ENCODE measurements at regions not wholly inside any gene's neighbourhood (a gene's known extent, or its start where the extent isn't known, plus 50 kb on each side); places are given as distances from the start of the nearest gene placed in this dataset.

GRCh38 chr16:65195998-65196397 lies 74.1 kb upstream of the CDH11 start:
- intact Hi-C loops (cut with DNase I; ENCODE audit: low total_unique reads), result no loop called here
- Histone ChIP-seq H3K36me3 (no peaks in the 10 kb centered on the region), H3K27me3 (no peaks in the 10 kb centered on the region), H3K4me1 (no peaks in the 10 kb centered on the region), H3K4me3 (no peak overlapping the region), H3K9me3 (no peaks in the 10 kb centered on the region), H3K27ac (no peak overlapping the region)
- no peak for DNase-seq (ENCODE audit: low spot score in 2 of 2)
- no peak for TF ChIP-seq POLR2AphosphoS5 (IDR thresholded peaks at IDR 0.05)
- no peak for TF ChIP-seq POLR2A (IDR thresholded peaks at IDR 0.05)
- no peak for TF ChIP-seq CTCF (IDR thresholded peaks at IDR 0.05)

GRCh38 chr16:65185241-65185778 lies 63.4 kb upstream of the CDH11 start:
- intact Hi-C loops (cut with DNase I; ENCODE audit: low total_unique reads), result no loop called here
- DNase-seq (ENCODE audit: low spot score in 2 of 2), result no peak
- TF ChIP-seq POLR2AphosphoS5 (IDR thresholded peaks at IDR 0.05), result no peak
- TF ChIP-seq CTCF (IDR thresholded peaks at IDR 0.05), result no peak
- TF ChIP-seq POLR2A (IDR thresholded peaks at IDR 0.05), result no peak
- H3K4me1 ChIP-seq, result no peaks in the 10 kb centered on the region
- no peak overlapping the region for H3K27ac ChIP-seq
- no peaks in the 10 kb centered on the region for H3K36me3 ChIP-seq
- H3K9me3 ChIP-seq, result no peaks in the 10 kb centered on the region
- no peak overlapping the region for H3K4me3 ChIP-seq
- H3K27me3 ChIP-seq, result no peaks in the 10 kb centered on the region

- no peak for DNase-seq (ENCODE audit: low spot score in 2 of 2)
- no peak overlapping the region for H3K27ac ChIP-seq
- no peaks in the 10 kb centered on the region for H3K36me3 ChIP-seq
- no peaks in the 10 kb centered on the region for H3K4me1 ChIP-seq
- no peaks in the 10 kb centered on the region for H3K9me3 ChIP-seq
- no peaks in the 10 kb centered on the region for H3K27me3 ChIP-seq
- H3K4me3 ChIP-seq, result no peak overlapping the region
- TF ChIP-seq POLR2A (IDR thresholded peaks at IDR 0.05) (no peak), POLR2AphosphoS5 (IDR thresholded peaks at IDR 0.05) (no peak), CTCF (IDR thresholded peaks at IDR 0.05) (no peak)
- intact Hi-C loops (cut with DNase I; ENCODE audit: low total_unique reads), result no loop called here
Observed at GRCh38 chr16:65181071-65181561, 59.3 kb upstream of the CDH11 start.

GRCh38 chr16:65178151-65178550 lies 56.3 kb upstream of the CDH11 start:
- no peaks in the 10 kb centered on the region for H3K27me3 ChIP-seq
- no peaks in the 10 kb centered on the region for H3K36me3 ChIP-seq
- no peak for DNase-seq (ENCODE audit: low spot score in 2 of 2)
- TF ChIP-seq CTCF (IDR thresholded peaks at IDR 0.05) (no peak), POLR2AphosphoS5 (IDR thresholded peaks at IDR 0.05) (no peak), POLR2A (IDR thresholded peaks at IDR 0.05) (no peak)
- H3K4me1 ChIP-seq, result no peaks in the 10 kb centered on the region
- H3K9me3 ChIP-seq, result no peaks in the 10 kb centered on the region
- H3K4me3 ChIP-seq, result no peak overlapping the region
- intact Hi-C loops (cut with DNase I; ENCODE audit: low total_unique reads), result no loop called here
- no peak overlapping the region for H3K27ac ChIP-seq

- Histone ChIP-seq H3K4me1 (no peaks in the 10 kb centered on the region), H3K4me3 (no peak overlapping the region), H3K27ac (no peak overlapping the region), H3K27me3 (no peaks in the 10 kb centered on the region), H3K9me3 (no peaks in the 10 kb centered on the region), H3K36me3 (no peaks in the 10 kb centered on the region)
- DNase-seq (ENCODE audit: low spot score in 2 of 2), result no peak
- TF ChIP-seq POLR2A (IDR thresholded peaks at IDR 0.05), result no peak
- no peak for TF ChIP-seq POLR2AphosphoS5 (IDR thresholded peaks at IDR 0.05)
- TF ChIP-seq CTCF (IDR thresholded peaks at IDR 0.05), result no peak
- intact Hi-C loops (cut with DNase I; ENCODE audit: low total_unique reads), result no loop called here
Observed at GRCh38 chr16:65176603-65177002, 54.7 kb upstream of the CDH11 start.

Measured in breast epithelium (tissue), 4 donors.